ENCODE measurements at regions not wholly inside any gene's neighbourhood (a gene's known extent, or its start where the extent isn't known, plus 50 kb on each side); places are given as distances from the start of the nearest gene placed in this dataset.

GRCh38 chr10:118851062-118852035 is 96.6 kb upstream of the CACUL1 start:
- H2AK5ac ChIP-seq (ENCODE audit: low read depth, low read length): no peak overlapping the region
- H3K23me2 ChIP-seq (ENCODE audit: low read depth, low read length): no peaks in the 10 kb centered on the region
- no peaks in the 10 kb centered on the region for H3K79me2 ChIP-seq (ENCODE audit: control insufficient read depth in 1 of 2, insufficient read depth in 2 of 2, low read length in 2 of 2)
- H3K79me1 ChIP-seq (ENCODE audit: low read depth, low read length): no peaks in the 10 kb centered on the region
- H3K27ac ChIP-seq (ENCODE audit: low read depth, low read length): no peak overlapping the region
- no peak overlapping the region for H3K9ac ChIP-seq (replicated peaks in 1 of 4; ENCODE audit: extremely low read depth in 1 of 4, low read depth in 3 of 4, low read length in 3 of 4)
- no peak overlapping the region for H3K56ac ChIP-seq (replicated peaks; ENCODE audit: insufficient read length, low read depth, low read length)
- no peak overlapping the region for H3K23ac ChIP-seq (ENCODE audit: insufficient read length)
- no peak overlapping the region for H3K4me2 ChIP-seq (ENCODE audit: insufficient read depth in 1 of 2, low read depth in 2 of 2, low read length in 2 of 2)
- H3K36me3 ChIP-seq (ENCODE audit: control insufficient read depth in 2 of 4, insufficient read depth in 4 of 4, low read length in 3 of 4): no peaks in the 10 kb centered on the region
- no peak overlapping the region for H2BK12ac ChIP-seq (ENCODE audit: low read depth, low read length)
- no peaks in the 10 kb centered on the region for H4K20me1 ChIP-seq (replicated peaks in 1 of 2; ENCODE audit: control insufficient read depth in 1 of 2, insufficient read depth in 2 of 2, low read length in 2 of 2)
- H2AFZ ChIP-seq (ENCODE audit: low read length): no peak overlapping the region
- no peak overlapping the region for H2BK15ac ChIP-seq (ENCODE audit: low read length)
- H4K5ac ChIP-seq (ENCODE audit: insufficient read length, low read depth, low read length): no peak overlapping the region
- no peak overlapping the region for H2BK20ac ChIP-seq (ENCODE audit: low read length)
- H3K14ac ChIP-seq (ENCODE audit: insufficient read length): no peak overlapping the region
- ChIA-PET POLR2A (ENCODE audit: partially characterized antibody) (no interaction called here), CTCF (ENCODE audit: partially characterized antibody) (interaction anchor here (0.8 to 1.7 kb wide), 3 partner anchors 23 to 287 kb away, joined by 3 to 10 read pairs (median 3); no protein-coding TSS in a partner anchor)
- no peak for TF ChIP-seq TAF1 (IDR thresholded peaks at IDR 0.05; ENCODE audit: low read depth, low read length)
- TF ChIP-seq, protein P1, sequence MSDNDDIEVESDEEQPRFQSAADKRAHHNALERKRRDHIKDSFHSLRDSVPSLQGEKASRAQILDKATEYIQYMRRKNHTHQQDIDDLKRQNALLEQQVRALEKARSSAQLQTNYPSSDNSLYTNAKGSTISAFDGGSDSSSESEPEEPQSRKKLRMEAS (IDR thresholded peaks at IDR 0.05): no peak
- TF ChIP-seq ZNF274 (IDR thresholded peaks at IDR 0.05; ENCODE audit: borderline replicate concordance, extremely low read depth, low read length): no peak
- no peak for TF ChIP-seq RFX5 (IDR thresholded peaks at IDR 0.05; ENCODE audit: borderline replicate concordance, low read depth, low read length)
- no peak for TF ChIP-seq YY1 (IDR thresholded peaks at IDR 0.05; ENCODE audit: low read depth, low read length)
- no peak for TF ChIP-seq POU5F1 (IDR thresholded peaks at IDR 0.05; ENCODE audit: low read depth, low read length)
- TF ChIP-seq SP2 (IDR thresholded peaks at IDR 0.05; ENCODE audit: low read length): no peak
- no peak for TF ChIP-seq BCL11A (IDR thresholded peaks at IDR 0.05; ENCODE audit: low read depth in 2 of 2, low read length in 2 of 2)
- no peaks in the 10 kb centered on the region; a peak in 1 of 7 replicates for H3K27me3 ChIP-seq (replicated peaks in 1 of 4; ENCODE audit: control insufficient read depth in 3 of 4, extremely low read depth in 1 of 4, insufficient read depth in 3 of 4, low read length in 3 of 4)
- no peak overlapping the region for H3K18ac ChIP-seq (ENCODE audit: extremely low read depth, low read length)
- no peak overlapping the region for H3K4me3 ChIP-seq (ENCODE audit: extremely low read depth in 1 of 4, insufficient read depth in 2 of 4, low read depth in 3 of 4, low read length in 4 of 4)
- no peaks in the 10 kb centered on the region for H3K4me1 ChIP-seq (replicated peaks in 1 of 4; ENCODE audit: control insufficient read depth in 3 of 4, insufficient read depth in 4 of 4, low read length in 3 of 4)
- 91% methylated on average over 9 of the region's 9 CpGs; no CpG with 5 or more reads in 1 of the 2 experiments for WGBS, 2 experiments (ENCODE audit: extremely low coverage in 1 of 2, insufficient coverage in 1 of 2, insufficient read length in 1 of 2, insufficient replicate concordance in 2 of 2, low coverage in 1 of 2, low lambda C conversion rate in 2 of 2, missing lambda C conversion rate in 1 of 2)
- no peak overlapping the region for H3K4ac ChIP-seq (replicated peaks; ENCODE audit: insufficient read length, low read depth, low read length)
- no peak overlapping the region for H2BK5ac ChIP-seq (ENCODE audit: low read depth, low read length)
- no peak for DNase-seq (ENCODE audit: low read depth in 1 of 2, low spot score in 2 of 2)
- H4K91ac ChIP-seq (replicated peaks; ENCODE audit: insufficient read length, low read length): no peak overlapping the region
- H2BK120ac ChIP-seq (replicated peaks; ENCODE audit: low read depth, low read length): no peak overlapping the region
- no peak overlapping the region for H4K8ac ChIP-seq (ENCODE audit: extremely low read depth, insufficient read depth, low read length)
- no peaks in the 10 kb centered on the region for H3K9me3 ChIP-seq (ENCODE audit: insufficient read depth in 2 of 2, low read depth in 1 of 2, low read length in 1 of 2)
- FAIRE-seq: no peak

Data from H1 (cell line).